ENCODE measurements at regions not wholly inside any gene's neighbourhood (a gene's known extent, or its start where the extent isn't known, plus 50 kb on each side); places are given as distances from the start of the nearest gene placed in this dataset.

DNA sequence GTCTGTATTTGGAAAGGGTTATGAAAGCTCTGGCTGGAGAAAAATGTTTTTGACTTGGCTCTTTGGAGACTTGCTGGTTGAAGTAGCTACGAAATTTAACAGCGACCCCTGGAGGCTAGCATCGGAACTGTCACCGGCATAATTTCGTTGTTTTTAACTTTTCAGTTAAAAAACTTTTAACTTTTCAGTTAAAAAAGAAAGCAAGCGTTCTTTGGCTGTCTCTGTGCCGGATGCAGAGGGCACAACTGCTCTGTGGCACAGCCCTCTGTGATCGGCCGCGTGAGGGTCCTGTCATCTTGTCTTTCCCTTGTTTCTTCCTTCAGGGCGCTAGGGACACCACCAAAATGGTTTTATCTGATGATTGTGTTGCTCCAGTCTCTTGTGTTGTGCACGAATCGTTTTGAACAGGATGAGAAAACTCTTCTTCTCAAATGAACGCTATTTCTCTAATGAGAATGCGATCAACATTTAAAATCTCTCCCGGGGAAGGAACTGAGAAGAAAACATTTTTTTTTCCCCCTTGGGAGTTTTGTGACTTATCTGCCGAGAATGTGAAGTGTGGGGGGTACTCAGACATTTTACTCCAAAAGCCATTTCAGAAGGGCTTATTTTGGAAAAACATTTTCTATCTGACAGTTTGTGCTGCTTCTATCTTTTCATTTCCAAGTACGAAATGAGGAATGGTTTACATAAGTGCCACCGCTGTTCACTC is 57.1 kb downstream of the ADCYAP1 start:
- TF ChIP-seq, protein P1, sequence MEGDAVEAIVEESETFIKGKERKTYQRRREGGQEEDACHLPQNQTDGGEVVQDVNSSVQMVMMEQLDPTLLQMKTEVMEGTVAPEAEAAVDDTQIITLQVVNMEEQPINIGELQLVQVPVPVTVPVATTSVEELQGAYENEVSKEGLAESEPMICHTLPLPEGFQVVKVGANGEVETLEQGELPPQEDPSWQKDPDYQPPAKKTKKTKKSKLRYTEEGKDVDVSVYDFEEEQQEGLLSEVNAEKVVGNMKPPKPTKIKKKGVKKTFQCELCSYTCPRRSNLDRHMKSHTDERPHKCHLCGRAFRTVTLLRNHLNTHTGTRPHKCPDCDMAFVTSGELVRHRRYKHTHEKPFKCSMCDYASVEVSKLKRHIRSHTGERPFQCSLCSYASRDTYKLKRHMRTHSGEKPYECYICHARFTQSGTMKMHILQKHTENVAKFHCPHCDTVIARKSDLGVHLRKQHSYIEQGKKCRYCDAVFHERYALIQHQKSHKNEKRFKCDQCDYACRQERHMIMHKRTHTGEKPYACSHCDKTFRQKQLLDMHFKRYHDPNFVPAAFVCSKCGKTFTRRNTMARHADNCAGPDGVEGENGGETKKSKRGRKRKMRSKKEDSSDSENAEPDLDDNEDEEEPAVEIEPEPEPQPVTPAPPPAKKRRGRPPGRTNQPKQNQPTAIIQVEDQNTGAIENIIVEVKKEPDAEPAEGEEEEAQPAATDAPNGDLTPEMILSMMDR (IDR thresholded peaks at IDR 0.05 in 2 of 3, conservative IDR thresholded peaks at IDR 0.05 in 1 of 3; ENCODE audit: borderline replicate concordance in 1 of 3, insufficient read depth in 1 of 3, low read depth in 2 of 3, low read length in 2 of 3): peak; percentile 48 to 93 (median 88); a peak in 5 of 6 replicates
- TF ChIP-seq ZFX (IDR thresholded peaks at IDR 0.05): no peak
- no peak for TF ChIP-seq EZH2phosphoT487 (IDR thresholded peaks at IDR 0.05; ENCODE audit: borderline replicate concordance)
- TF ChIP-seq CEBPB (IDR thresholded peaks at IDR 0.05; ENCODE audit: low read depth): no peak
- no peak for TF ChIP-seq EZH2 (IDR thresholded peaks at IDR 0.05)
- TF ChIP-seq JUND (IDR thresholded peaks at IDR 0.05): no peak
- no peak for TF ChIP-seq SRF (IDR thresholded peaks at IDR 0.05; ENCODE audit: low read depth)
